GM18868 (cell line): ENCODE measurements at regions not wholly inside any gene's neighbourhood (a gene's known extent, or its start where the extent isn't known, plus 50 kb on each side); places are given as distances from the start of the nearest gene placed in this dataset.
"Not testable (repeated sequence)": the region's sequence is repeated elsewhere in the genome, so short reads cannot be mapped to it uniquely, and the experiment has no call there.

Source experiments
- ATAC-seq: cut with Tn5 transposase; IDR thresholded peaks from one replicate; pipeline ENCODE4 v1.9.1; 2021; ENCODE audit warnings: mild to moderate bottlenecking, moderate library complexity; ENCODE audit not compliant: unreplicated experiment

GRCh38 chr12:29899212-29899931 is 115.6 kb upstream of the TMTC1 start:
- no peak for ATAC-seq

- ATAC-seq: no peak
These were observed 112.2 kb upstream of the TMTC1 start for GRCh38 chr12:29895966-29896365.

GRCh38 chr12:29893002-29893401 is 109.3 kb upstream of the TMTC1 start:
- ATAC-seq: no peak

GRCh38 chr12:29891792-29892191 is 108.0 kb upstream of the TMTC1 start:
- ATAC-seq: no peak

- ATAC-seq: no peak
These were observed 106.0 kb upstream of the TMTC1 start for GRCh38 chr12:29889737-29890136.

- no peak for ATAC-seq
These were observed 105.0 kb upstream of the TMTC1 start for GRCh38 chr12:29888777-29889176.

GRCh38 chr12:29884957-29885356 is 101.2 kb upstream of the TMTC1 start:
- not testable (repeated sequence) for ATAC-seq

GRCh38 chr12:29883941-29884554 is 100.3 kb upstream of the TMTC1 start:
- no peak for ATAC-seq

- ATAC-seq: no peak
These were observed 99.8 kb upstream of the TMTC1 start for GRCh38 chr12:29883525-29883924.

- ATAC-seq: no peak
These were observed 99.1 kb upstream of the TMTC1 start for GRCh38 chr12:29882846-29883245.

- ATAC-seq: no peak
These were observed 97.2 kb upstream of the TMTC1 start for GRCh38 chr12:29880987-29881386.

- no peak for ATAC-seq
These were observed 96.0 kb upstream of the TMTC1 start for GRCh38 chr12:29879606-29880308.

GRCh38 chr12:29869946-29870345 is 86.2 kb upstream of the TMTC1 start:
- ATAC-seq: no peak

- ATAC-seq: no peak
These were observed 84.1 kb upstream of the TMTC1 start for GRCh38 chr12:29867823-29868222.

- no peak for ATAC-seq
These were observed 79.9 kb upstream of the TMTC1 start for GRCh38 chr12:29863665-29864064.

GRCh38 chr12:29858270-29858786 is 74.6 kb upstream of the TMTC1 start:
- ATAC-seq: peak; percentile 82

GRCh38 chr12:29847246-29847645 is 63.5 kb upstream of the TMTC1 start:
- no peak for ATAC-seq

- no peak for ATAC-seq
These were observed 60.9 kb upstream of the TMTC1 start for GRCh38 chr12:29844667-29845066.

- no peak for ATAC-seq
These were observed 59.3 kb upstream of the TMTC1 start for GRCh38 chr12:29843036-29843435.

GRCh38 chr12:29838768-29839167 is 55.0 kb upstream of the TMTC1 start:
- ATAC-seq: no peak
